ENCODE measurements at regions not wholly inside any gene's neighbourhood (a gene's known extent, or its start where the extent isn't known, plus 50 kb on each side); places are given as distances from the start of the nearest gene placed in this dataset.

DNA sequence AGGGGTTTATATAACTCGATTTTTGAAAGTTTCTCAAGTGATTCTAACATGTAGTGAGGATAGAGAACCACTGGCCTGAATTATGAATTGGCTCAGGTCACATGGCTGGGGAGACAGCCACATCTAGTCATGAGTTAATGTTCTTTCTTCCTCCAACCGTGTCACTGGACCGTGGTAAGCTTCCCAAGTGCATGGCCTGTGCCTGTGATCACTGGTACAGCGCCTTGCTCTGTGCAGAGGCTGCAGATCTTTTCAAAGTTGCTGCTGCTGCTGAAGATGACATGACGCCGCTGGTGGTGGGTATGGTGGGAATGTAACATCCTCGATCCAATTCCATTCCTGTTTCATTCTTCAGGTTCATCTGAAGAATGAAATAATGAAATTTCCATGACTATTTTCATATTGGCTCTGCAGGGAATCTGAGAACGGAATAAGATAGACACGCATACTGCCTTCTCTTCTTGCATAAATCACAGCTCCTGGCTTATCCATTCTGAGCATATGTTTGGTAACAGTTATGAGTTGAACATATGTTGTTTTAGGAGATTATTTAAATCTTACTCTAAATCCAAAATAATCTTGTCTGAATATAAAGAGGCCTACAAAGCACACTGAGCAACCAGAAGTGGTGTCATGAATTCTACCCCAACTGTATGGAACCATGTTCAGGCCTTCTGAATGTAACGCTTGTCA lies 100.5 kb upstream of the THSD7B start:
- DNase-seq = no peak
- ChIA-PET POLR2A (no interaction called here), CTCF (interaction anchor here (1.5 kb wide), 1 partner anchor 242 kb away, joined by 4 read pairs; no protein-coding TSS in a partner anchor)
- H3K27ac ChIP-seq (ENCODE audit: low read depth in 2 of 2, low read length in 1 of 2) = no peak overlapping the region
- no peaks in the 10 kb centered on the region for H3K36me3 ChIP-seq (replicated peaks in 1 of 2; ENCODE audit: control insufficient read depth in 1 of 2, insufficient read depth in 2 of 2, low read length in 1 of 2)
- no peaks in the 10 kb centered on the region for H3K9me2 ChIP-seq
- no peaks in the 10 kb centered on the region for H3K27me3 ChIP-seq (ENCODE audit: insufficient read depth)
- H3K4me3 ChIP-seq (ENCODE audit: low read depth in 2 of 2, low read length in 1 of 2) = no peak overlapping the region
- no peaks in the 10 kb centered on the region for H3K79me2 ChIP-seq (ENCODE audit: insufficient read depth)
- H3K9ac ChIP-seq = no peak overlapping the region
- H4K20me1 ChIP-seq (ENCODE audit: insufficient read depth) = no peaks in the 10 kb centered on the region
- 50% methylated on average over 10 of the region's 10 CpGs for whole genome bisulfite sequencing (ENCODE audit: low lambda C conversion rate)
- no peaks in the 10 kb centered on the region for H3F3A ChIP-seq (replicated peaks; ENCODE audit: insufficient read depth)
- TF ChIP-seq GABPA (IDR thresholded peaks at IDR 0.05; ENCODE audit: low read depth) = no peak
- TF ChIP-seq JUND (IDR thresholded peaks at IDR 0.05) = no peak
- TF ChIP-seq FOXM1 (IDR thresholded peaks at IDR 0.05; ENCODE audit: low read depth) = no peak
- TF ChIP-seq TAF1 (IDR thresholded peaks at IDR 0.05; ENCODE audit: borderline replicate concordance, low read depth, low read length) = no peak
- TF ChIP-seq, protein P1, sequence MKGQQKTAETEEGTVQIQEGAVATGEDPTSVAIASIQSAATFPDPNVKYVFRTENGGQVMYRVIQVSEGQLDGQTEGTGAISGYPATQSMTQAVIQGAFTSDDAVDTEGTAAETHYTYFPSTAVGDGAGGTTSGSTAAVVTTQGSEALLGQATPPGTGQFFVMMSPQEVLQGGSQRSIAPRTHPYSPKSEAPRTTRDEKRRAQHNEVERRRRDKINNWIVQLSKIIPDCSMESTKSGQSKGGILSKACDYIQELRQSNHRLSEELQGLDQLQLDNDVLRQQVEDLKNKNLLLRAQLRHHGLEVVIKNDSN (IDR thresholded peaks at IDR 0.05; ENCODE audit: borderline replicate concordance, low read depth) = no peak
- no peak for TF ChIP-seq RCOR1 (IDR thresholded peaks at IDR 0.05; ENCODE audit: low read length)
- TF ChIP-seq YY1 (IDR thresholded peaks at IDR 0.05; ENCODE audit: low read depth) = no peak
- TF ChIP-seq MXI1 (IDR thresholded peaks at IDR 0.05; ENCODE audit: low read depth, low read length) = no peak
- no peak overlapping the region for H3K4me2 ChIP-seq
- no peaks in the 10 kb centered on the region for H3K4me1 ChIP-seq (ENCODE audit: control insufficient read depth in 1 of 2, insufficient read depth in 2 of 2, low read depth in 1 of 2, low read length in 1 of 2)
- no peaks in the 10 kb centered on the region for H3K9me3 ChIP-seq
- no peak overlapping the region for H2AFZ ChIP-seq (ENCODE audit: low read depth)

DNA sequence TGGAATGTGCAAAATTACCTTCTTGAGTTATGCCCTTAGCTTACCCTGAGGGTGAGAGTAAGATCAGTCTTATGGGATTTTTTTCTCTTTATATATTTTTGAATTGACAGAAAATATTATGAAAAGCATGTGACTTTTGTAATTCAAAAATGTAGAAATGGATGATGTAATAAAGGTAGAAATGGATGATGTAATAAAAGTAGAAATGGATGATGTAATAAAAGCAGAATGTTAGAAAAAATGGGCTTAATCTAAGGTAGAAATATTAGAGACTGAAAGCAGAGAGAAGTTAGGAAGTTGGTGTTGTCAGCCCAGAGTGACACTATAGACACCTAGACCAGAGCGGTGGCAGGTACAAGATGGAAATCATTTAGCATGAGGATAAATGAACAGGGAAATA lies 107.1 kb upstream of the THSD7B start:
- POLR2A ChIA-PET = no interaction called here

More for the DNA sequence above, 107.1 kb upstream of the THSD7B start:
- Histone ChIP-seq H3K9me2 (no peaks in the 10 kb centered on the region), H3F3A (replicated peaks; ENCODE audit: insufficient read depth) (no peaks in the 10 kb centered on the region), H3K9ac (no peak overlapping the region), H3K4me1 (ENCODE audit: control insufficient read depth in 1 of 2, insufficient read depth in 2 of 2, low read depth in 1 of 2, low read length in 1 of 2) (no peaks in the 10 kb centered on the region), H3K4me2 (no peak overlapping the region), H3K79me2 (ENCODE audit: insufficient read depth) (no peaks in the 10 kb centered on the region), H3K36me3 (replicated peaks in 1 of 2; ENCODE audit: control insufficient read depth in 1 of 2, insufficient read depth in 2 of 2, low read length in 1 of 2) (no peaks in the 10 kb centered on the region), H4K20me1 (ENCODE audit: insufficient read depth) (no peaks in the 10 kb centered on the region), H3K4me3 (ENCODE audit: low read depth in 2 of 2, low read length in 1 of 2) (no peak overlapping the region), H3K27ac (ENCODE audit: low read depth in 2 of 2, low read length in 1 of 2) (no peak overlapping the region), H2AFZ (ENCODE audit: low read depth) (no peak overlapping the region), H3K27me3 (ENCODE audit: insufficient read depth) (no peaks in the 10 kb centered on the region), H3K9me3 (no peaks in the 10 kb centered on the region)
- CTCF ChIA-PET = no interaction called here
- TF ChIP-seq, protein P2, sequence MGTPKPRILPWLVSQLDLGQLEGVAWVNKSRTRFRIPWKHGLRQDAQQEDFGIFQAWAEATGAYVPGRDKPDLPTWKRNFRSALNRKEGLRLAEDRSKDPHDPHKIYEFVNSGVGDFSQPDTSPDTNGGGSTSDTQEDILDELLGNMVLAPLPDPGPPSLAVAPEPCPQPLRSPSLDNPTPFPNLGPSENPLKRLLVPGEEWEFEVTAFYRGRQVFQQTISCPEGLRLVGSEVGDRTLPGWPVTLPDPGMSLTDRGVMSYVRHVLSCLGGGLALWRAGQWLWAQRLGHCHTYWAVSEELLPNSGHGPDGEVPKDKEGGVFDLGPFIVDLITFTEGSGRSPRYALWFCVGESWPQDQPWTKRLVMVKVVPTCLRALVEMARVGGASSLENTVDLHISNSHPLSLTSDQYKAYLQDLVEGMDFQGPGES (IDR thresholded peaks at IDR 0.05; ENCODE audit: low read depth, low read length) = no peak
- TF ChIP-seq TAF1 (IDR thresholded peaks at IDR 0.05; ENCODE audit: borderline replicate concordance, low read depth, low read length) = no peak
- no peak for TF ChIP-seq FOSL2 (IDR thresholded peaks at IDR 0.05; ENCODE audit: borderline replicate concordance, low read depth)
- TF ChIP-seq TCF12 (IDR thresholded peaks at IDR 0.05) = no peak
- TF ChIP-seq, protein P3, sequence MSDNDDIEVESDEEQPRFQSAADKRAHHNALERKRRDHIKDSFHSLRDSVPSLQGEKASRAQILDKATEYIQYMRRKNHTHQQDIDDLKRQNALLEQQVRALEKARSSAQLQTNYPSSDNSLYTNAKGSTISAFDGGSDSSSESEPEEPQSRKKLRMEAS (IDR thresholded peaks at IDR 0.05; ENCODE audit: low read depth) = no peak
- TF ChIP-seq, protein P4, sequence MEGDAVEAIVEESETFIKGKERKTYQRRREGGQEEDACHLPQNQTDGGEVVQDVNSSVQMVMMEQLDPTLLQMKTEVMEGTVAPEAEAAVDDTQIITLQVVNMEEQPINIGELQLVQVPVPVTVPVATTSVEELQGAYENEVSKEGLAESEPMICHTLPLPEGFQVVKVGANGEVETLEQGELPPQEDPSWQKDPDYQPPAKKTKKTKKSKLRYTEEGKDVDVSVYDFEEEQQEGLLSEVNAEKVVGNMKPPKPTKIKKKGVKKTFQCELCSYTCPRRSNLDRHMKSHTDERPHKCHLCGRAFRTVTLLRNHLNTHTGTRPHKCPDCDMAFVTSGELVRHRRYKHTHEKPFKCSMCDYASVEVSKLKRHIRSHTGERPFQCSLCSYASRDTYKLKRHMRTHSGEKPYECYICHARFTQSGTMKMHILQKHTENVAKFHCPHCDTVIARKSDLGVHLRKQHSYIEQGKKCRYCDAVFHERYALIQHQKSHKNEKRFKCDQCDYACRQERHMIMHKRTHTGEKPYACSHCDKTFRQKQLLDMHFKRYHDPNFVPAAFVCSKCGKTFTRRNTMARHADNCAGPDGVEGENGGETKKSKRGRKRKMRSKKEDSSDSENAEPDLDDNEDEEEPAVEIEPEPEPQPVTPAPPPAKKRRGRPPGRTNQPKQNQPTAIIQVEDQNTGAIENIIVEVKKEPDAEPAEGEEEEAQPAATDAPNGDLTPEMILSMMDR (IDR thresholded peaks at IDR 0.05) = no peak
- no peak for TF ChIP-seq FOXM1 (IDR thresholded peaks at IDR 0.05; ENCODE audit: low read depth)
- TF ChIP-seq YY1 (IDR thresholded peaks at IDR 0.05; ENCODE audit: low read depth) = no peak
- no peak for TF ChIP-seq RAD21 (IDR thresholded peaks at IDR 0.05; ENCODE audit: low read length)
- TF ChIP-seq GATA2 (CRISPR knock-in tag; IDR thresholded peaks at IDR 0.05) = no peak
- TF ChIP-seq CHD2 (IDR thresholded peaks at IDR 0.05; ENCODE audit: low read length, partially characterized antibody) = no peak
- TF ChIP-seq GABPA (IDR thresholded peaks at IDR 0.05; ENCODE audit: low read depth) = no peak
- no peak for TF ChIP-seq RCOR1 (IDR thresholded peaks at IDR 0.05; ENCODE audit: low read length)
- TF ChIP-seq MEF2A (IDR thresholded peaks at IDR 0.05; ENCODE audit: borderline replicate concordance, low read depth) = no peak
- TF ChIP-seq, protein P5, sequence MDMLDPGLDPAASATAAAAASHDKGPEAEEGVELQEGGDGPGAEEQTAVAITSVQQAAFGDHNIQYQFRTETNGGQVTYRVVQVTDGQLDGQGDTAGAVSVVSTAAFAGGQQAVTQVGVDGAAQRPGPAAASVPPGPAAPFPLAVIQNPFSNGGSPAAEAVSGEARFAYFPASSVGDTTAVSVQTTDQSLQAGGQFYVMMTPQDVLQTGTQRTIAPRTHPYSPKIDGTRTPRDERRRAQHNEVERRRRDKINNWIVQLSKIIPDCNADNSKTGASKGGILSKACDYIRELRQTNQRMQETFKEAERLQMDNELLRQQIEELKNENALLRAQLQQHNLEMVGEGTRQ (IDR thresholded peaks at IDR 0.05; ENCODE audit: borderline replicate concordance, low read depth, low read length) = no peak
- no peak for TF ChIP-seq JUND (IDR thresholded peaks at IDR 0.05)
- no peak for TF ChIP-seq SMC3 (IDR thresholded peaks at IDR 0.05; ENCODE audit: low read depth, low read length)
- TF ChIP-seq, protein P1 (IDR thresholded peaks at IDR 0.05; ENCODE audit: borderline replicate concordance, low read depth) = no peak
- DNase-seq = no peak
- 41% methylated on average over 1 of the region's 1 CpG for WGBS (ENCODE audit: low lambda C conversion rate)
